Stimulated activated CD4-positive, alpha-beta T cell treated with anti-CD3 and anti-CD28 coated beads, Interleukin-1b, Interleukin-23, amount 100 ng/mL, for 24 hours (primary cell): ENCODE measurements at regions not wholly inside any gene's neighbourhood (a gene's known extent, or its start where the extent isn't known, plus 50 kb on each side); places are given as distances from the start of the nearest gene placed in this dataset.

Experiments
- DNase-seq, 4 experiments: peaks; one replicate each; pipeline ENCODE4 v3.0.0-alpha.2; 2020; ENCODE audit warnings: low read depth in 4 of 4, low spot score in 1 of 4

DNA sequence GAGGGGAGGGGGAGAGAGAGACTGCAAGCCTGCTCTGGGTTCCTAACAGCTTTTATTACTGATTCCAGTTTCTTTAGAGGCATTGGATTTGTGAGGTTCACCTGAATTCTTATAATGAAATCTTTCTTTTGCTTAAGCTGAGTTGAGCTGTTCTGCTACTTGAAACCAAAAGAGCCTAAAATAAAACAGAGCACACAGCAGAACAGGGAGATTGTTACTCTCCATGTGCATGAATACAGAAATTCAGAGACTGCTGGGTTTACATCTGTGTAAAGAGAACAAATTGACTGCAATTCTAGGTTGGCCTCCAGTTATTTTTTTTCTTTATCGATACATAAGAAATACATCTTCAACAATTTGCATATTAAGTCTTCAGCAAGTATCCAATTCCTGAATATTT, 168.8 kb upstream of the NRIP1 start:
- no peak for DNase-seq

DNA sequence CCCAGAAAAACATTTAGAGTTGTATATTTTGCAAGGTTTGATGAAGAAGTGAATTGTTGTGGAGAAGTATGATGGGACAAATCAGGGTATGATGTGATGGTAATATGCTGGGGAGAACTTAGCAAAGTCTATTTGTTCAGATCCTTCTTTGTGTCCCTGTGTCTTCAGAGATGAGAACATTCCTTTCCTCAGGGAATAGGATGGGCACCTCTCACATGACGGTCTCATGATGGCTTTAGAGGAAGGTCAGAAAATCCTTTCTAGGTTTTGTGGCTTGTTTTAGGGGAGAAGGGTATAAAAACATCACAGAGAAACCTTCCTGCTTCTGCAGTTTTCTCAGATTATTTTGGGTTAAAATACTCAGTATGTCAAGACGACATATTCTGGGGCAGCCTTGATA, 171.3 kb upstream of the NRIP1 start:
- no peak for DNase-seq

DNA sequence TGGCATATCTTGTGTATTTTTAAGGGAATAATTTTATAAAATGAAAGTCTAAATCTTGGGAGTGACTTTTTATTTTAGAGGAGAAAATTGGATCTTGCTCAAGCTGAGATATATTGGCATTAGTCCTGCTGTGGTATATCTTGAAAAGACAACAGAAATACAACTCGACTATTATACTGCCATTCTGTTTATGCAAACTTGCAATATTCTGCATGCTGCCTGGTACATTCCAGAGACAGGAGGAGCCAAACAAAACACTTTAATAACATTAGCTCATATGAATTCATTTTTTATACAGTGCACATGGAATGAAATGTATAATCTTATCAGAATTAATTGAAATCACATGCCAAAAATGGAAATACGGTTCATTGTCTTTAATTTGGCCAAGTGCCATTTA, 176.0 kb upstream of the NRIP1 start:
- DNase-seq: no peak

DNA sequence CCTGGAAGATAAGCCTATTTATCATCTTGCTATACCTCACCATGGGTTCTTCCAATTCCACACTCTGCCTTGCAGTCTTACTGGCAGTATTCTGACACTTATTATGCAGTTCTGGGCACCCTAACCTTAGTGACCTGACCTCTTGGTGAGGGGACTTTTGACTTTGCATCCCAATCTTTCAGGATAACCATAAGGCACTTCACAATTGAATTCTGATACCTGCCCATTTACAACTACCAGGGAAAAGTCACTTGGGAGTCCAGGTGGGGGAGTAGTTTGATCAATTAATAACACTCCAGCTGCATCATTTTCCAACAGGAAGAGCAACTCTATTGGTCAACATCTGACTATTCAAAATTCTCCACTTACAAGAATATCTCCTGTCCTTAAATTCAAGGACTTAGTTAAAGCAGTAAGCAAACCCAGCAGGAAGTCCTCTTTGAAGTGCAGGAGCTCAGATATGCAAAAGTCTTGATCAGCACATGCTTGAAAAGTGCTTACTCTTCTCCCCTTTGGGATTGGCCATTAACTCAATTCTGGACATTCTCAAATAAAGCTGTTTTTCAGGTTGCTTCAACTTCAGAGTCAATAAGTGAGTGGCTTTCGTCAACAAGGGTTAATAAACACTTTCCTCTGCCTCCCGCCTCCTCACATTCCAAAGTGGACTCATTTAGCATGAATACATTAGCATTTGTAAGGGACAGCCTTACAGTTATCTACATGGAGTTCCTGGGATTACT, 177.4 kb upstream of the NRIP1 start:
- DNase-seq: no peak

DNA sequence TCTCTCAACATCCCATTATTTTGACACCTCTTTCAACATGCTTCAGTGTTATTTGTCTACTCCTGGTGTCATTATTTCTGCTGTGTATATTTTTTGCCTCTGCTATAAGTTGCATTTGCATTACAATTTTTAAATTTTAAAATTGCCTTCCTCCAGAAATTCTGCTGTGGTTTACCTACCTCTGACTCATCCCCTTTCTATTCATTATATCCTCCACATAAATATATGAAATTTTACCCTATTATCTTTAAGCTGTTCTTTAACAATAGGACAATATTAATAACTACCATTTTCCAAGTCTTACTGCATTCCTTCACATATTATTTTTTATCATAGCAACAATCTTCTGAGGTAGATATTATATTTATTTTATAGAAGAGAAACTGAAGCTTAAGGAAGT, 178.1 kb upstream of the NRIP1 start:
- DNase-seq: no peak

DNA sequence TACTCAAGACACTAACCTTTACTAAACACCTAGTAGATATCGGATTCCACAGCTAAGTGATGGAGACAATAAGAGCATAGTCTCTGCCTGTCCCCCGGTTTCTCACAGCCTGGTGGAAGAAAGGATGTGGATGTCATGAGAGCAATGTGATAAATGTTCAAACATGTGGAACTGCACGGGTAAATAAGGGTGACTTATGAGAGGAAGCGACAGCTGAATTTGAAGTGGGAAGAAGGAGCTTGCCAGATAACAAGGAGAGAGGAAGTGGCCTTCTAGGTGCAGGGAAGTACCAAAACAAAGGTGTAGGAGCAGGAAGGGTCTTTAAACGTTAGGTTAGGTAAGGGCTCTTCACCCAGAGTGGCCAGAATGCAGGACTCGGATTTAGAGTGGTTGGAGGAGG, 178.6 kb upstream of the NRIP1 start:
- DNase-seq: no peak

DNA sequence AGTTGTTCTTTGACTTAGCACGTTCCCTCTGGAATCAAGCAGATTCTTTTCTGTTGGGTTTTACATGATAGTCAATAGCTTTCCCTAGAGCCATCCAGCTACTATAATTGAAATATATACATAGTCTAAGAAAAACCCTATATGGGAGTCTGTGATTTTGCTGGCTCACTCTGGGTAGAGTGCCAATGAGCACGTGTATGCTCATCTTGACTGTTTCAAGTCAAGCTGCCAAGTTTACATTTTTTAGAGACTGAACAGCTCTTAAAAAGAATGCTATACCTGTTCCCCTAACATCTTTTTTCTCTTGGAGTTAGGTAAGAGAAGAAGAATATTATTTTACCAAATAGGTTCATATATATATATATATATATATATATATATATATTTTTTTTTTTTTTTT, 182.8 kb upstream of the NRIP1 start:
- DNase-seq: no peak

DNA sequence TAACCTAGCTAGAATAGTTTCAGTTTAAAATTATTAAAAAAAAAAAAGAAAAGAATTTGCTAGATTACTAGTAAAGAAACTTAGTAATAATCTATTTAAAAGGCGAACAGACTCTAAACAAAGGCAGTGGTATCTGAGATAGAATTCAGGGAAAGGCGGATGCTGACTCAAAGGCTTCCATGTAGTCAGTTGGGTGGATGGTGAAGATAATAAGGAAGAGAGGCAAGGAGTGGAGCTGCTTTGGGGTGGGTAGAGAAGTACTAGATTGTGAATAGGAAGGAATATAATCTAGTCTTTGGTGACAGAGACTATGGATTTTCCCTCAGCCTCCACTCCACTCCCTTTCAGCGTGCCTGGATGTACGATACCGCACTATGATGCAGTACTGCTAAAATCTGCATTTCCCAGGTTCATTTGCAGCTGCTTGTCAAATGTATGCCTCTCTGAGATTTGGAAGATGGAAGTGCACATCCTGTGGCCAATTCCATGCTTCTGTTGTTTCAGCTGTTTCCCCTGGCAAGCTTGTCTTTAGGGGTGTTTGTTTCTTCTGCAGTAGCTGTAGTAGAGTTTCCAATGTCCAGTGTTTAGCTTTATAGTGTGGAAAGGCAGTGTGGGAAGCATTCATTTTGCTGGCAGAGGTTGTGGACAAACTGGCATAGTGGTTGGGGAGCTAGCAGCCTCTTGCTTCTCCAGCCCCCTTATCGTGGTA, 184.6 kb upstream of the NRIP1 start:
- DNase-seq: no peak

DNA sequence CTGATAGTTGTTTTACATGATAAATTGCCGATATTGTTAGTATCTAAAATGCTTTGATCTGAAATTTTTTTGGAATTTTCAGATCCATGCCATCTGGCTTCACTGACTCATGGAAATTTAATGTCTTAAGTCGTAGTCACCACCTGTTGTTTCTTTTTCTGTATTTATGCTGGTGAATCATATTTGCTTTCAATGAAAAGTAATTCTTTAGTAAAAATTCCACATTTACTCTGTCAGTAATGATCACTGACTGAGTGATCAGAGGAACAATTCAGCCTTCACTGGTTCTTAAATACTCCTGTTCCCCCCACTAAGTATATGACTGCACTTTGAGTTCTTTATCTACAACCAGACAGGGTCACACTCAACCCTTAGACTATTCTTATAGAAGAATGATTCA, 185.6 kb upstream of the NRIP1 start:
- no peak for DNase-seq

DNA sequence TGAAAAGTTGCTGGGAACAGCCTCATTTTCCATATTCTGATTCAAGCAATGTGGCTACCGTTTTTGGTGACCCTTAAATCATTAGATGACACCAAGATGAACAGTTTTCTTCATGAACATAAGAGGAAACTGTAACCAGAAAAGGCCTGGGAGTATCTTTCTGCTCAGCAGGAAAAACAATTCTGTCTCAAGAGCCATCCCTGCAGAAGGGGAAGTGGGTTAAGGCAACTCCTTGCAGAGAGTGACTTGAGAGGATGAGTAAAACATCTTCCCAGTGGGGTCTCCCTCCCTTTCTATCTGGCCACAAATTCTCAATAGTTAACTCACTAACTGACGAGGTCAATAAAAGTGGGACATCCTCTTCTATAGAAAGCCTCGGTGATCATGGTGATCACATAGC, 187.6 kb upstream of the NRIP1 start:
- no peak for DNase-seq

DNA sequence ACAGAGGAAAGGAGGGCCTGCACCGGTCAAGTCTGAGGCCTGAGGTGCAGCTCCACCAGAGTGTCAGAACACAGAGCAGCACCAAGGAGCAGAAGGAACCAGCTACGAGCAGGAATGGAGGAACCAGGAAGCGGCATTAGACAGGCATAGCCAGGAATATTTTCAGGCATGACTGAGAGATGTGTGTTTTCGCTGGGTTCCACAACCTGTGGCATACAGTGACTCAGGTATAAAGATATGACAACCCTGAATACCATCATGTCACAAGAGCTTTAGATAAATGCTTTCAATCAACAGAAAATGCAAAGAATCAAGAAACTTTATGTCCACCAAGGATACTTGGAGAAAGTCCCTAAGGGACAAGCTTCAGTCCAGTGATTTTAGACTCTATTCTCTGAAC, 189.3 kb upstream of the NRIP1 start:
- no peak for DNase-seq

DNA sequence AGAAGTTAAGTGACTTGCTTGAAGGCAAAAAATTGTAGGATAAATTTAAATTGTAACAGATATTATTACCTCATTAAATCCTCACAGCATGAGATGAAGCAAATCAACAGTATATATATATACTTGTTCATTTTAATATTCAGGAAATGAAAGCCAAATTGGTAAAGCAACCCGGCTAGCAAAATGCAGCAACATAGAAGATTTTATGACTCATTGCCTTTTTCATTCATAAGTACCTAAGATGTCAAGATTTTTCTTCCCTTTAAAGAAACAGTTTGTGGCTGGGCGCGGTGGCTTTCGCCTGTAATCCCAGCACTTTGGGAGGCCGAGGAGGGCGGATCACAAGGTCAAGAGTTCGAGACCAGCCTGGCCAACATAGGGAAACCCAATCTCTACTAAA, 190.5 kb upstream of the NRIP1 start:
- DNase-seq: no peak

DNA sequence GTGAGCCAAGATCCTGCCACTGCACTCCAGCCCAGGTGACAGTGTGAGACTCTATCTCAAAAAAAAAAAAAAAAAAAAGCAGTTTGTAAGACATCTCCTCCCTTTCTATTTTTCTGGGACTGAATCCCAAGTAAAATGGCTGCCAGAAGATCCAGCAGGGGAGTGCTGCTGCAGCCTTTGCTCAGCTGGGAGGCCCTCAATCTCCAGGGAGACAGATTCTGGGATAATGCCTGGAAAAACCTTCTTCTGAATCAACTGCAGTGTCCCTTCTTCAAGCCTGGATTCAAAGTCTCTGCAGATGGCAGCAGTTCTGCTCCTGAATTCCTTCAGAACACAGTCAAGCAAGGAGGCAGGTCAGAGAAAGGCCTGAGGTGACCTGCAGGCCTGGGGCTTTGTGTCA, 191.0 kb upstream of the NRIP1 start:
- DNase-seq: no peak

DNA sequence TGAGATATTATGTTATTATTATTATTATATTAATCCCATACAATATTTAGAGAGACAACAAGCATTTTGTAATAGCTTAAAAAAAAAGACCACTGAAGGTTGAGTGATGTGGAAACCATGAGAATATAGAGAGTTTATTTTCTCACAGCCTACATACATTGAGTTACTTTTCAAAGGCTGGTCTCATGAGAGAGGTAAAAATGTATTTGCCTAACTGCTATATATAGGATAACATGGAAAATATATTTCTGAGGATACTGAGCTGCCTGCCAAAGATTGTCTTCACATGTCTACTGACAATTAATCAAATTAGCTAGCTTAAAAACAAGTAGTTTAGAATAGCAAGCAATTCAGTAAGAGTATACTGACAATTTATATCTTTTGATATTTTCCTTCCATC, 192.2 kb upstream of the NRIP1 start:
- DNase-seq: no peak

DNA sequence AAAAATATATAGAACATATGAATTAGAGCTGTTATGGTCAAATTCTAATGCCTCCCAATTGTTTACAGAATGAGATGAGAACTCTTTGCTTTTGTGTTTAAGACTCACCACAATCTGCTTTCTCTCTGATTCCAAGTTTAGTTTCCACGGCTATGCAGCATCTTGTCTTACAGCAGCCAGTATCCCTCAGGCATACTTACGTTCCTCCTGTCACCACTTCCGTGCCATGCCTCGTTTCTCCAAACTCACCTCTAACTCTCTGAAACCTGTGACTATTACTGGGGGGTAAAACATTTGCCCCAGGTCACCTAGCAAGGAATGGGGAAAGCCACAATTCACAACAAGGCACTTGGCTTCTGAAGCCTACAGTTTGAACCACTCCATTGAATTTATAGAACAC, 192.8 kb upstream of the NRIP1 start:
- no peak for DNase-seq

DNA sequence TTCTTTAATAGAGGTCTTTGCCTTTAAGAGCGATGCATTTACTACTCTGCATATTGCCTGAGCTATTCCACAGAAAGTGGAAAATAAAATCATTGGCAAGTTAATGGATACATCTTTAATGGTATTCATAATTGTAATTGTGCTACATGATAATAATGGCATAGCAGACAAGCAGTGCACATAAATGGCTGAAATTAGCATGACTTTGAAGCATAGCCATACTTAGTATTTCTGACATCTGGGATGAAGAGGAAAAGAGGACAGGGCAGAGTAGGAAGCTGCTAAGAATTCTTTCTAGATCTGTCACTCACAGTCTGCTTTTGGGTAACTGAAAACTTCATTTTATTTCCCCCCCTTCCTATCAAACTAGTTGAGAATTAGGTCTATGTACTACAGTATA, 195.0 kb upstream of the NRIP1 start:
- DNase-seq: no peak

DNA sequence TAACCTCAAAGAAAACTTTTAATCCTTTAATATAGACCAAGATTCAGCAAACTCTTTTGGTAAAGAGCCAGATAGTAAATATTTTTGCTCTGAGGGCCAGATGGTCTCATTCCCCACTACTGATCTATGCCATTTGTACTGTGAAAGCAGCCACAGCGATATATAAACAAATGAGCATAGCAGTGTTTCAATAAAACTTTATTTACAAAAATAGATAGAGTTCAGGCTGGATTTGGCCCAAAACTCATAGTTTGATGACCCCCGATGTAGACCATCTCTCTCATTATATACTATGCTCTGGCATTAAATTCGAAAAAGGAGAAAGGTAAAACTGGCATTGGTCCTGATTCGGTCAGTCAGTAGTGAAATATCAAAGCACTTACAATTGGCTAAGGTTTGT, 195.8 kb upstream of the NRIP1 start:
- no peak for DNase-seq

DNA sequence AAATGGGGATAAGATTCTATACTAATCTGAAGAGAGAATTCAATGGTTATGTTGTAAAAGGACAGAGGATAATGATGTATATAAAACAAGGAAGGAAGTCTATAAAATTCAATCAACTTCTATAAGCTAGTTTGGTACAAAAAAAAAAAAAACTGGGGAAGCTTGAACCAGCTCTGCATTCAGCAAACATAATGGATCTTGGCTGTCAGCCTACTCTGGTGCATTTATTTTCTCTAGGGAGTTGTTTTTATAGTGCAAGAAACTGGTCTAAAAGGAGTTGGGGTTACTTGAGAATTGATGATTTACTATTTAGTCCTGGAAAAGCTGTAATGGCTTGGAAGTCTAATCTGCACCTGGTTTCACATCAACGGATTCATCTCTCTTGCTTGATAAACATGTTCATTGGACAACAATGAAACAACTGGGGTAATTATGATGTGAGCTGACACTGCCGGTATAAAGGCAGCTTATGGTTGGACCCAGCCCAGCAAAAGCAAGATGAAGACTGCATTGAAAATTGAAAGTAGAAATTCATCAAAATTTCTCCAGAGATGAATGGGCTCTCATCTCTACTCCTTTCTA, 199.4 kb upstream of the NRIP1 start:
- no peak for DNase-seq

DNA sequence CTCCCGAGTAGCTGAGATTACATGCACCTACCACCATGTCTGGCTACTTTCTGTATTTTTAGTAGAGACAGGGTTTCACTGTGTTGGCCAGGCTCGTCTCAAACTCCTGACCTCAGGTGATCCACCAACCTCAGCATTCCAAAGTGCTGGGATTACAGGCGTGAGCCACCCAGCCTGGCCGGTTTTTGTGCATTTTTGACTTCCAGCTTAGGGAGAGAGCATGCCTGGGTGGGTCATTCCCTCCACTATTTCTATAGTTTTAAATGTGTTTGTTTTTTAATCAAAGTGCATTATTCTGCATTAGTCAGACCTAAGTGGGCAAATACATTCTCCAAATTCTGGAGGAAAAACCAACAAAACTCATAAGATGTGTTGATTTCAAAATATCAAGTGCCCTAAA, 207.4 kb upstream of the NRIP1 start:
- no peak for DNase-seq

DNA sequence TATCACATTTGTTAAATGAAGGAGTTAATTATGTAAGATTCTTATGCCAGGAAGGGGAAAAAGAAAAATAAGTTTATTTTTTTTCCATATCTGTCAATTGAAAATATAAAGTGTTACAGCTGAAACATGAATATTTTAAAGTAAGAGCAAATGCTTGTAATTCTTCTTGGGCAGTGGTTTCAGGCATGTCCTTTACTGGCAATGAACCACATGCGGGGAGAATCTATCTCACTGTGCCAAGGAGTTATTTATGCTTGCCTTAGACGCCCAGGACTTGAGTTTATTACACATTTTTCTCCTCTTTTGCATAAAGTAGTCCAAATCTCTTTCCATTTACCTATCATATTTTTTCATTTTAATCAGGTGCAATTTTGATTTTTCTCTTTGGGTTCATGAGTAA, 207.8 kb upstream of the NRIP1 start:
- no peak for DNase-seq

DNA sequence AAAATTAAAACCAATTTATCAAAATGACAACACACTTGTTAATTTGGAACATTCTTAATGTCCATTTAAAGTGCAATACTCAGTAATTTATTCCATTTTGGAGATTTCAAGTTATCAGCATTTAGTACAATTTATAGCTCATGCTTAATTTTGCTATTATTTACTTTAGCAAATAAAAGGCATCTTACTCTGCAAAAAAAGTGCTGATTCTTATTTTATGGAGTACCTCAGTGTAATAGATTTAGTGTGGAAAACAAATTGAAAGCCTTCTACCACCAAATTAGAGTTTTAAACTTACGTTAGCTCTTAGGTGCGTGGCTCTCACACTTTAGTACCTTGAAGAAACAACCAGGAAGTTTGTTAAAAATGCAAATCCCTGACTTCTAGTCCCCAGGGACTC, 208.4 kb upstream of the NRIP1 start:
- no peak for DNase-seq

DNA sequence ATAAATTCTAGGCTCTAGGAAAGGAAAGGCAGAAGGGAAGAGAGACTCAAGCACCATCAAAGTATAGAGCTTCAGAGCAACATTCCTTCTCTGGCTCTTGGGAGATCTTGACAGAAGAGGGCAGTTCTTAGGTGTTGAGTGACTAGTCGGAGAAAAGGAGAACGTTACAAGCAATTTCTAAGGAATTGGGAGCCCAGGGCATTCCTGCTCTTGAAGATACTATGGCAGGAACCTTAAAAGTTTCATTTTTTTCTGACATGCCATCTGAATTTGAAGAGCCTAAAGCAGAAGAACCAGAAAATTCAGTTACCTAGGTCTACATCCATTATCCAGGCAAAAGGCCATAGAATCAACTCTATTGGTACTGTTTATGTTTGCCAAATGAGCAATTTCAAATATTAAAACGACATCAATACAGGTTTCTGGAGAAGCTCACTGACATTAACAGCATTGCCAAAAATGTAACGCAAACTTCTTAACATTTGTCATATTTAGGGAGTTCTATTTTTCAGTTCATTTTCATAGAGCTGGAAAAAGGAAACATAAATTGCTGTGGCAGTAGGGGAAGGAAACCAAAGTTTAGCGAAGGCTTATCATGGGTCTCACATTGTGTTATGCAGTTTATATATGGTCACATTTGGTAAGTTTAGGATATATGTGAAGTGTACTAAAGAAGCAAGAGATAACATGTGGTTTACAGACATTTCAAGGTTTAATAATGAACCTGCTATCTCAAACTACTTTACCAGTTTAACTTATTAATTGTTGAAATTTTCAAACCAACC, 210.1 kb upstream of the NRIP1 start:
- DNase-seq: no peak
